HG03520 (cell line): ENCODE measurements at regions not wholly inside any gene's neighbourhood (a gene's known extent, or its start where the extent isn't known, plus 50 kb on each side); places are given as distances from the start of the nearest gene placed in this dataset.

Source experiments
- ATAC-seq: cut with Tn5 transposase; IDR thresholded peaks from one replicate; pipeline ENCODE4 v1.9.1; 2021; ENCODE audit warnings: mild to moderate bottlenecking, moderate library complexity; ENCODE audit not compliant: unreplicated experiment

DNA sequence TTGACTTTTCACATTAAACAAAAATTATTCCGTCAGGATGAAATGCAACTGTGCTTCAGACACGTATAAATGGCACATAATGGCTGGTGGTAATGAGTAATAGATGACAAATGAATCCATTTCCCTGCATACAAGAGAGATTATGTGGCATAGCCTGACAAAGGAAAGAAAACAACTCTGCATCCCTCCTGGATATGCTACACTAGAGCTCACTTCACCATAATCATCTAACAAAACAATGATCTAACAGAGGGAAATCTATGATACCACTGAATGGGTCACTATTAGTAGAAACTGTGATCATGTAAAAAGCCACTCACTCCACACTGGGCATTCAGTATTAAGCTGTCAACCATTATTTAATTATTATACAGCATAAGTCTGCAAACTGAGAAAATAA lies 1498.4 kb downstream of the EFNB2 start:
- ATAC-seq, result no peak

DNA sequence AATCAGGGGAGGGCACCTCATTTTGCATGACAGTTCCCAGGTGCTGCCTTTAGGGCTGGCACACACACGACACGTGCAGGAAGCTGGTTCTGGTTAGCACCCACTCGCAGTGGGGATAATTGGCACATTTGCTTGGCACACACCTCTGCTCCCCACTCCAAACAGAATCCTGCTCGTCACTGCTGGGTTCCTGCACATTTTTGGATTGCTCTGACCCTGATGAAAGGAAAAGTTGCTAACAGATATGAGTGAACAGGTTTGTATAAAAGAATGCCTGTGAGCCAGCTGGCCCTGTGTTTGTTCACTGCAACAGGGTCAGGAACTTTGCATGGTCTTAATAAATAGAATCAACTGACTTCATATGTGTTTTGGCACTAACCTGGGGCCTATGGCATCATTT lies 1500.4 kb downstream of the EFNB2 start:
- ATAC-seq, result no peak

DNA sequence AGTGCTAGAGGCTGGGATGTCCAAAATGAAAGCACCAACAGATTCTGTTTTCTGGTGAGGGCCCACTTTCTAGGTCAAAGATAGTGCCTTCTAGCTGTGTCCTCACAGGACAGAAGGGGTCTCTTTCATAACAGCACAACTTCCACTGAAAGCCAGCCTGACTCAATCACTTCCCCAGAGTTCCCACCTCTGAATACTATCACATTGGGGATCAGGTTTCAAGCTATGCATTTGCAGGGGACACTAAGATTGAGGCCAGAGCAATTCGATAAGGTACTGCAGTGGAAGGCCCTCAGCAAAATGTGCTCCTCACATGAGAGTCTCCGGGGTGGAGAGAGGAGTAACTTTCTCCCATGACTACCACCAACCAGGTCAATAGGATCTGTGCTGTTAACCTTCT lies 1501.5 kb downstream of the EFNB2 start:
- ATAC-seq, result no peak

DNA sequence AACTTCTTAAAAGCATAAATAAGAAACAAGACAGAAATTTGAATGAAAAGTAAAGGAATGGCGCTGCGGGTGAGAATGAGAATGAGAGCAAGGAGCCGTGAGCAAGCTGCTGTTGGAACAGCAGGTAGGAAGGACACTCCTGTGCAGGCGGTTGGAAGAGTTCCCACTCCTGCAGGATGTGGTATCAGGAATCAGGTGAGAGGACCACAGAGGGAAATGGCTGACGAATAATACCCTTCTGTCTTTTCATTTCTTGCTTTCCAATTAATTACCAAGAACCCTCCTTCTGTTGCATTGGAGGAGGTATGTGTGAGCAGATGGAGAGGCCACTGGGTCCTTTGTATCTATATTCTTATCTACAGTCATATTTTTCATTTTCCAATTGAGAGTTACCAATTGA lies 1504.2 kb downstream of the EFNB2 start:
- no peak for ATAC-seq

DNA sequence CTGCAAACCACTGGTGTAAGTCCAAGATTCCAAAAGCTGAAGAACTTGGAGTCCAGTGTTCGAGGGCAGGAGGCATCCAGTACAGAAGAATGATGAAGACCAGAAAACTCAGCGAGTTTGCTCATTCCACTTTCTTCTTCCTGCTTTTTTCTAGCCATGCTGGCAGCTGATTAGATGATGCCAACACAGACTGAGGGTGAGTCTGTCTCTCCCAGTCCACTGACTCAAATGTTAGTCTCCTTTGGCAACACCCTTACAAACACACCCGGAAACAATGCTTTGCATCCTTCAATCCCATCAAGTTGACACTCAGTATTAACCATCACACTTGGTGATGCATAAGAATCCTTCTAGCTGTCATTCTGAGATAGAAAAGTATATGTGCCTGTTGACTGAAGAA lies 1504.6 kb downstream of the EFNB2 start:
- no peak for ATAC-seq

DNA sequence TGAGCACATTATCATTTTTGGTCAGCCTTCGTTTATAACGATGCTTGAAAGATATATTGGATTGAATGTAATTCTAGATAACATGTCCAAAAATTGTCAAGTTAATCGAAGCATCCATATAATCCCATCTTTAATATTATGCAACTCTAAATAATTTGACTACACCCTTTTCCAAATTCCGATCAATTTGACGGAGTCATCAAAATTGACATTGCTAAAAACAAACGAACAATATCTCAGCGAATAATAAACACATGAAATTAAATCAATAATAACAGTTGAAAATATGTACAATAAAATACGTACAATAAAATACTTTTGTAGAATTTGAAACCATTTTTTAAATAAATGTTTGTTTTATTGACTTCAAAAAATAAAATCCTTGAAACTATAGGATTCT lies 1516.4 kb downstream of the EFNB2 start:
- no peak for ATAC-seq

DNA sequence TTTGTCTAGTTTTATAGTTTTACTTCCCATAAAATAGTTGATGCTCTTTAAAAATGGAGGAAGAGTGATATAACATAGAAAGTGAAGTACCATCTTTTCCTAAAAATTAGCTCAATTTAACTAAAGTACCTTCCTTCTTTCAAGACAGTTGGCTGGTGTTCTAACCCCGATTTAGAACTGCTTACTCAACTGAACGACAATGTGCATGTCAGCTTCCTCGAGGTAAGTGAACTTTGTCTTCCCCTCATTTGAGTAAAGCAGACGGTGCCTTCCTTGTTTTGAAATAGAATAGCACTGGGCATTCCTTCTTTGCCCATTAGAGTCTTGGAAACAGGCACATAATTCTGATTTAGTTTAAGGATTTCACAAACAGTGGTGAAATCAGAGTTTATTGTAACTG lies 1519.2 kb downstream of the EFNB2 start:
- ATAC-seq, result no peak

DNA sequence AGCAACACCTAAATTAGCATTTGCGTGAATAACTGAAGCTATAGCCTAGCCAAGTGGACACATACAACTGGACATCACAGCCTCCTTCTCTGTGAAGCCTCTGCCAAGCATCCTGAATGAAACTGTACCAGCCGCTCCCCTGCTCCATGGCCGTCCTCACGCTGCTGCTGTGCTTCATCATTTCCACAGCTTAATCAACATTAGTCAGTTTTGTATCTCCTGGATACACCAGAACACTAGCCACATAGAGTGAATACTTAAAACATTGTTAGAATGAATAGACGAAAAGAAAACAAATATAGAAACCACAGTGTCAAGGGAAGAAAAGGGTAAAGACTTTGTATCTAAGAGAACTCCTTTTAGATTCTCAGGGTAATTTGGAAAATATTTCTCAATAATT lies 1526.9 kb downstream of the EFNB2 start:
- ATAC-seq, result no peak

DNA sequence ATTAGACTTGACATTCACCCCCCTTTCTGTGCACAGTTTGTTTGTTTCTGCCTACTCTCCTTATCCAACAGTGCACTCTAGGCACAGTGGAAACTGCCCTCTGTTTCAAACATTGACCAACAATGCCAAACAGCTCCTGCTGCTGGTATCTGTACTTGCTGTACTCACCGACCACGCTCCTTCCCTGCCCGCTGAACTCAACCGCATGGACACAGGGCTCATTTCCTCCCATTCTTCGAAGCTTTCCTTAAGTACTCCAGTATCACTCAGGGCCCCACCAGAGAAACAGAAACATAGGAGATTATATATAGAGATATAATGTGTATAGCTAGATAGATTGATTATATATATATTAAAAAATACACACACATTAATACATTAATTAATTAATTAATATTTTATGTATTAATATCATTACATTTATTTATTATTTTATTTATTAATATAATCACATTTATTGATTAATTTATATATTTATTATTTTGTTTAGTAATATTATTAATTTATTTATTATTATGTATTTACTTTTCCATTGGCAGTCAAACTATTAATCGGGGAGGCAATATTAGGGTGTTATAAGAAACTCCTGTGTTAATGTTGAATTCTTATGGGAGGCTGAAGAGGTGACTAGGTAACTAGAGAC lies 1528.2 kb downstream of the EFNB2 start:
- ATAC-seq, result no peak

DNA sequence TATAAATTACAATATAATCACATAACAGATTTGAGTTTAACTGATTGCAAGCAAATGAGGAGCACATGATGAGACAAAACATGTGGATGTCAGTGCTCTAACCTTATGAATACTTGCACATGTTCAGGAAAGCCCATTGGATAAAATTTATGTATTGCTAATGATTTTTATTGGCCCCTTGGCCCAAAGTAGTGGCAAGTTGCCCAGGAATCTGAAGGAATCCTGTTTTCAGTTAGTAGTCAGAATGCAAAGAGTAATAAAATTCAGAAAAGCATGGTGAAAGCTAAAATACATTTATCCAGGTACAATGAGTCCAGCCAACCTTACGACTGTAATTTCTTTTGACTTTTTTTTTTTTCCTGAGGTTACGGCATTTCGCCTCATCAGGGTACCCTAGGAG lies 1539.4 kb downstream of the EFNB2 start:
- ATAC-seq, result no peak

DNA sequence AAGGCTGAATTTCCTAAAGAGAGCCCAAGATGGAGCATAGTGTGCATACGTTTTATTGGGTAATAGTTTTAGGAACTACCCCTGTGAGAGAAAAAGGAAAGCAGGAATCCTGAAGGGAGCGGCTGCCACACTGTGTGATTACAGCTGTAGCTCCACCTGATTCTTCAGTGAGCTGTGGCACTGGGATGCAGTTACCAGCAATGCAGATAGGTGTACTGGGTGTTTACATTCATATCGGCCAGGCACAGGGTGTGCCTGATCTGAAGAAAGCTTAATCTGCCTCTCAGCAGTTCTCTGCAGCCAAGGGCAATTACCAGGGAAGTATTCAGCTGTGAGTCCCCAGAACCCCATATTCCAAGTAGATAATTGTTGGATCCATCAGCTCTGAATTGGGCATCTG lies 1541.8 kb downstream of the EFNB2 start:
- no peak for ATAC-seq

DNA sequence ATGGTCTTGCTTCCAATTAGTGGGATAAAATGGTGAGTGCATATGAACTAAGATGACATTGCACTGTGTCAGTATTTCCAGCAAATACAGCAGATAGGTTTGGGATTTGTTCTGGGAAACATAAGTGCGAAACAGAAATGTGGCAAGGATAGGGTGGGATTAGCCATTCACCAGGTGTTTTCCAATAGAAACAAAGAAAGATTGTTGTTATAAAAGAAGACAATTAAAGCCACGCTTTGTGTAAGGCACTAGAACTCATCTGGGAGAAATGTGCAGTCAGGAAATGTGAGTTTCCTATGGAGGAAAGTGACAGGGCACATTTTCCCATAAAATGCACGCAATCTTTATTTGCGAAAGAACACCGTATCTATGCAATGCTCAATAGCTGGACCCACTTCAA lies 1547.8 kb downstream of the EFNB2 start:
- ATAC-seq, result no peak

DNA sequence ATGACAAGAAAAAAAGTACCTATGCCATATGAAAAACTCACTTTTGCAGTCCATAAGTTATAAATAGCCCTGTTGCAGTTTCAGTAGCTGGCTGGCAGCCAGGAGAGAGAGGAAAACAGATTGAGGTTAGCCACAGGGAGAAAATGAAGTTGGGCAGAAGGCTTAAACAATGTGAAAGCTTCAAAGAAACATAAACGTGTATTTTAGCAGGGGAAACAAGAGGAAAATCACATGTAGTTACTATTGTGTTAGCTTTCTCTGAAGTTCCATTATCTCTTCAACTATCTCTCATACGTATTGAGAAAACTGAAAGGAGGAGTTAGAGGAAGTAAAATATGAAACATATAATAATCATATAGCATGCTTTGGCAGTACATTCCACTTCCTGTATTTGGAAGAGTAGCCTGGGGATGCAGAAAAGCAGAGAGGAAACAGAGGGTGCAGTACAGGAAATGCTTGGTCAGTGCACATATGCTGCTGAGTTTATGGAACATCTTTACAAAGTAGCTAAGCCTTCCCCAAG lies 1551.1 kb downstream of the EFNB2 start:
- ATAC-seq, result peak; percentile 78

DNA sequence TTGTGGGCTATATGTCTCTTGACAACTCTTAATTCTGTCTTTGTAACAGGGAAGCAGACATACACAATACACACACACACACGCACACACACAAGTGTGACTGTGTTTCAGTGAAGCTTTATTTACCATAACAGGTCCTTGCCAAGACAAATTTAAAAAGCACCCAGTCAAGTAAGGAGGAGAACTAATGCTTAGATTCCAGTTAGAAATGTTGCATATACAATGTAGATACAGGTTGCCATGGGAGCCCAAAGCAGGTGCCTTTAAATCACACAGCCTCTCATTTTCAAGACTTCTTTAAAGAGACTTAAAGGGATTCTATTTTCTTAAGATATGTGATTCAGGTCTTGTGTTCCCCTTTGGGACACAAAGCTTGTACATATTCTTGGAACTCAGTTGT lies 1551.9 kb downstream of the EFNB2 start:
- peak; percentile 25 for ATAC-seq

DNA sequence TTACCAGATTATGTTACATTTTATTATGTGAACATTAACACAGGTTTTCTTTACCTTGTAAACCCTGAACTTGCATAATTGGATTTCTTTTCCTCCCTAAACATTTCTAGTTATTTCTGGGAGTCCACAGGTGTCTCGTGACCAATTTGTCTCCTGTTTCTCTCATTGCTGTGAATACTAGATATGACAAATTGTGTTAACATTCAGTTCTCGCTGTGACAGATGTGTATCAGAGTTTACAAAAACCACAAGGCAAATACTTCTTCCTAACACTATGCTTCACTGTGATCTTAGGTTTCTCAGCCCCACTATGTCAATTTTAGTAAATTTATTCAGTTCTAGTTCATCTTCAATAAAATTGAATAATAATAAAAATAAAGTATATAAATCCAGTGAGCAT lies 1554.9 kb downstream of the EFNB2 start:
- ATAC-seq, result no peak

DNA sequence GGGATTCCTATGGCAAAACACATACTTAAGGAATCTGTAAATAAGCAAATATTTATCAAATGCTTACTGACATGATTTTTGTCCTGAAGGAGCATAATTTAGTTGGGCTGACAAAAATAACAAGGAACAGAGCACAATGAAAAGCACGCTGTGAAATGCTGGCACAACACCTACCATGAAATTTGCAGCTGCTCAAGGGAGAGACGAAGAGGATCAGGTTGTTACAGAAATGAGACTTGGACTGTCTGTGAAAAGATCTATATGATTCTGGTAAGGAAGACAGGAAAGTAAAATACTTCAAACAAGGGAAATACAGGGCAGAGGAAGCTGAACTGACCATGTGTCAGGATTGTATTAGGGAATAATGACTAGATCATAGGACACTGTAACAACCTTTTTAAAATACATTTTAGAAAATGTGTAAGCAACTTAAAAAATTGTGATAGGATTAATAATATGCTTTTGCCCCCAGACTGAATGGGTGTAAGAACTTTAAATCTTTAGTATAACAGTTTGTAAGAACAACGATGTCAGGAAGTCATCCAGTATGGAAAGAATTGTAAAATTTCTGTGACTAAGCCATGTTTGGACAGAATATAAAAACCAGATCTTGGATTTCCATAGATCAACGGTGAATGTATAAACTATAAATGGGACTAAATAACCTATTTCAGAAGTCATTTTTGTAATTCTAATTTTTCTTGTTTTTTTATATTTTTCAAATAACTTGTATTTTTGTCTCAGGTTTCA lies 1556.0 kb downstream of the EFNB2 start:
- no peak for ATAC-seq

DNA sequence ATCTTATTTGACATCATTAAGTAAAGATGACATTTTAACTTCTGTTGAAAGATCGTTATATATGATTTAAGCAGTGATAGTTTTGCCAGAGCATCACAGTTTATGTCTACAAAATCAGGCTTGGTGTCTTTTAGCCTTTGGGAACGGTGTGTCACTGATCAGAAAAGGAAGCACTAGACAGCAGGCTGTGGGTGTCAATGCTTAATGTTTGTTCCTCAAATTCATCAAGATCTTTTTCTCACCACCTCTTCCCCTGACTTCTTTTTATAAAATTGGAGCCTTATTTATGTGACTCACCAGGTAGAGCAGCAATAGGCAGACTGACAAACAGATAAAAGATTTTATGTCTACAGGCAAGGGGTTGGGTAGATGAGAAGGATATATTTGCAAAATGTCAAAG lies 1558.5 kb downstream of the EFNB2 start:
- no peak for ATAC-seq

DNA sequence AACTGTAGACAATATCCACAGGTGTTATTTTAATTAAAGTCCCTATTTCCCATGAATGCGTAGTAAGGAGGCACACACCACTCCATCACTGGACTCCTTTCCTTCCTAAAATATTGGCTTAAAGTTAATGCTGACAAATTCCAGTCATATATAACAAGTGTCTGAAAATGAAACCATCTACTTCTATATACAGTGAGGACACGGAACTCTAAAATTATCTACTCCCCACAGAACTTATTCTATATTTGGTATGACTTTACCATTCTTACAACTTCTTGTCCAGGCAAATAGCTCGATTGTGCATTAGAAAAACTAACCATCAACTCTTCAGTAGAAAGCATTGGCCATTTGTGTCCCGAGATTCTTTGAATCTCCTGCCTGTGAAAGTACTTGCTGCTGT lies 1560.2 kb downstream of the EFNB2 start:
- ATAC-seq, result peak; percentile 57

DNA sequence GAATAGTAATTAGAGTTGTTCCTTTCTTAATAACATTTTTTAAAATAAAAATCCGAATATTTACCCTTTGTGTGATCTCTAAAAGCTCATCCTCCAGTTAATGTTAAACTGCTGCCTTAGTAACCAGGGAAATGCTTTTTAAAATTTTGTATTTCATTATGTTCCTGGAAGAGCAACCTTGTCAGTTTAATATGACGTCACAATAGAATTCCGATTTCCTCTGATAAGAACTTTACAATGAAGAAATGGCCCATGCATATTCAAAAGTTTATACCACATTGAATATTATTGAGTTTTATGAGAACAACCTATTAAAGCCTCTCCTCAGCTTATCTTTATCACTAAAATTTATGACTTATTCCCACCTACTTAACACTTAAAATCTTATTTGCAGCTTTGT lies 1566.6 kb downstream of the EFNB2 start:
- no peak for ATAC-seq

DNA sequence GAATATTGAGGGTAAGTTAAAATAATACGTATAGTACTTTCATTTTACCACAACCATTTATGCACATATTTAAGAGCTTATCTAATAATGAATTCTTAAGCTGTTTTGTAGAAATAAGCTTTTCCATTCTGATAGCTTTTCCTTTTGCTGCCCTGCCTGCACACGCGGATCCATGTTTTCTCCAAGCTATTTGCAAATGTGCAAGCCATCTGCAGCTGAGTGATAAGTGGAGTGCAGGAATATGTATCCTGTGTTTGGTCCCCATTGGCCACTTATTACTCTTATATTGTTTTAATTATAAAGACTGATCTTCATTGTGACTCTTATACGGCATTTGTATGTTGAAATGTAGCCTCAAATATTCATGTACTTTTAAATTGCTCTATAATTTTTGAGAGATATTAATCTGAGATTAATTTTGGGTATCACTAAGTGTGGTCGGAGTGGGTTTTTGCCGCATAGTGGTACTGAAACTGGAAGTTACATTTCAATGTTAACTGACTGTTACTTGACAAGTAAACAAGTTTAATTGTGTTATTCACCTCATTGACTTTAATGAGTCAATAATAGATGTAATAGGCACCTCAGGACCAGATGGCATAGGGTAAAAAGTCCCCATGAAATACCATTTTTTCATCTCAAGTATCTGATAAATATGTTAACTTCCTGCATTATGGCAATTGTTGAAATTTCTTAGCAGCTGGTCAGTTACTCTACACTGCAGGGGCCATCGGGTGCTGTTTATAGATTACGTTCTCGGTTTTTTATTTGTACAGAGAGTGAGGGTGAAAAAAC lies 1567.4 kb downstream of the EFNB2 start:
- ATAC-seq, result no peak

DNA sequence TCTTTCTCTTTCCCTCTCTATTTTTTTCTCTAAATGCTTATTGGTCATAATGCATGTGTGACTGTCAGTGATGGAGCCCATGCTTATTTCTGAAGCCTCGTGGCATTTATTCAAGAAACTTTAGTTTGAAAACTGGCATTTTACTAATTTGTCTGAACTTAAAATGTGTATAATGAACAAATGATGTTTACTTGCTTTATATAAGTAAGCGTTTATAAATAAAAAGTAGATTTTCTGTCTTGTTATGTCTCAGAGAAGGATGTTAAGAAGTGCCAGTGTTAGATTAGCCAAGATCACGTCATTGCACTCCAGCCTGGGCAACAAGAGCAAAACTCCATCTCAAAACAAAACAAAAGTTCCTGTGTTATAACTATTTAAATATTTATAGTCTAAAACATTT lies 1568.1 kb downstream of the EFNB2 start:
- ATAC-seq, result no peak

DNA sequence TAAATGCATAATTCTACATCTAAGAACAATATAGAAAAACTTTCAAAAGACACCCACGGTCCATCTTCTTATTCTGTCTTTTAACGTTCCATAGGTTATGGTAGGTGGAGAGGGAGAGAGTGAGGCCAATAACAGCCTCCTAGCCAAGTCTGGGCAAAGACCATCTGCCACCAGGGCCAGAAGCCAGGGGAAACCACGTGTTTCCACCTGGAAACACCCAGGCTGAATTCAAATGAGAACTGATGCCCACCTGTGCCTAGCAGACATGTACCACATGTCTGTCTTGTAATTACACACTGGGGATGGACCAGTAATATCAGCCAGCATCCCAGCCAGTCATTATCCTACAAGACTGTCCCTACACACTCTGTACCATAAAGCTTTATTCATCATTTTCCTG lies 1573.1 kb downstream of the EFNB2 start:
- no peak for ATAC-seq
